HG03097 (cell line): ENCODE measurements at regions not wholly inside any gene's neighbourhood (a gene's known extent, or its start where the extent isn't known, plus 50 kb on each side); places are given as distances from the start of the nearest gene placed in this dataset.

Source experiments
- ATAC-seq: cut with Tn5 transposase; IDR thresholded peaks from one replicate; pipeline ENCODE4 v1.9.1; 2021; ENCODE audit not compliant: unreplicated experiment, low FRiP score

- ATAC-seq: no peak
Observed at GRCh38 chr17:77602883-77603640, 355.4 kb upstream of the TNRC6C start.

GRCh38 chr17:77604301-77604972, 354.1 kb upstream of the TNRC6C start:
- ATAC-seq: no peak

- no peak for ATAC-seq
Observed at GRCh38 chr17:77604973-77605313, 353.6 kb upstream of the TNRC6C start.

- ATAC-seq: no peak
Observed at GRCh38 chr17:77606146-77606864, 352.2 kb upstream of the TNRC6C start.

- no peak for ATAC-seq
Observed at GRCh38 chr17:77606865-77607210, 351.7 kb upstream of the TNRC6C start.

GRCh38 chr17:77607606-77608005, 350.9 kb upstream of the TNRC6C start:
- no peak for ATAC-seq

- no peak for ATAC-seq
Observed at GRCh38 chr17:77608431-77608830, 350.1 kb upstream of the TNRC6C start.

GRCh38 chr17:77609553-77610517, 348.7 kb upstream of the TNRC6C start:
- ATAC-seq: peak; percentile 57

- peak; percentile 25 for ATAC-seq
Observed at GRCh38 chr17:77610518-77610893, 348.0 kb upstream of the TNRC6C start.

GRCh38 chr17:77610972-77611521, 347.5 kb upstream of the TNRC6C start:
- no peak for ATAC-seq

GRCh38 chr17:77611791-77612502, 346.6 kb upstream of the TNRC6C start:
- no peak for ATAC-seq

- no peak for ATAC-seq
Observed at GRCh38 chr17:77613218-77613617, 345.3 kb upstream of the TNRC6C start.

GRCh38 chr17:77613627-77614026, 344.9 kb upstream of the TNRC6C start:
- ATAC-seq: no peak

- no peak for ATAC-seq
Observed at GRCh38 chr17:77615703-77616253, 342.7 kb upstream of the TNRC6C start.

- no peak for ATAC-seq
Observed at GRCh38 chr17:77616254-77616731, 342.2 kb upstream of the TNRC6C start.

GRCh38 chr17:77617516-77617915, 341.0 kb upstream of the TNRC6C start:
- ATAC-seq: no peak

- ATAC-seq: no peak
Observed at GRCh38 chr17:77618173-77618572, 340.3 kb upstream of the TNRC6C start.

GRCh38 chr17:77618731-77619130, 339.8 kb upstream of the TNRC6C start:
- no peak for ATAC-seq

GRCh38 chr17:77619326-77619725, 339.2 kb upstream of the TNRC6C start:
- no peak for ATAC-seq
